BLaER1 (cell line): ENCODE measurements at regions not wholly inside any gene's neighbourhood (a gene's known extent, or its start where the extent isn't known, plus 50 kb on each side); places are given as distances from the start of the nearest gene placed in this dataset.
"Not testable (repeated sequence)": the region's sequence is repeated elsewhere in the genome, so short reads cannot be mapped to it uniquely, and the experiment has no call there.

Source experiments
- H3K27ac ChIP-seq: shearing (Covaris generic); formaldehyde crosslinking; 2 replicates; pipeline ENCODE4 v1.8.1; 2022
- H3K27me3 ChIP-seq: shearing (Covaris generic); formaldehyde crosslinking; 2 replicates; pipeline ENCODE4 v1.8.1; 2022
- H3K36me3 ChIP-seq: shearing (Covaris generic); formaldehyde crosslinking; 2 replicates; pipeline ENCODE4 v1.8.1; 2022
- H3K4me1 ChIP-seq: shearing (Covaris generic); formaldehyde crosslinking; 2 replicates; pipeline ENCODE4 v1.8.1; 2022
- H3K4me2 ChIP-seq: shearing (Covaris generic); formaldehyde crosslinking; 2 replicates; pipeline ENCODE4 v1.8.1; 2022
- H3K4me3 ChIP-seq: shearing (Covaris generic); formaldehyde crosslinking; 2 replicates; pipeline ENCODE4 v1.8.1; 2022
- H3K9ac ChIP-seq: shearing (Covaris generic); formaldehyde crosslinking; 2 replicates; pipeline ENCODE4 v1.8.1; 2022
- H3K9me3 ChIP-seq: shearing (Covaris generic); formaldehyde crosslinking; 2 replicates; pipeline ENCODE4 v1.8.1; 2022
- H4K20me1 ChIP-seq: shearing (Covaris generic); formaldehyde crosslinking; 2 replicates; pipeline ENCODE4 v1.8.1; 2022

DNA sequence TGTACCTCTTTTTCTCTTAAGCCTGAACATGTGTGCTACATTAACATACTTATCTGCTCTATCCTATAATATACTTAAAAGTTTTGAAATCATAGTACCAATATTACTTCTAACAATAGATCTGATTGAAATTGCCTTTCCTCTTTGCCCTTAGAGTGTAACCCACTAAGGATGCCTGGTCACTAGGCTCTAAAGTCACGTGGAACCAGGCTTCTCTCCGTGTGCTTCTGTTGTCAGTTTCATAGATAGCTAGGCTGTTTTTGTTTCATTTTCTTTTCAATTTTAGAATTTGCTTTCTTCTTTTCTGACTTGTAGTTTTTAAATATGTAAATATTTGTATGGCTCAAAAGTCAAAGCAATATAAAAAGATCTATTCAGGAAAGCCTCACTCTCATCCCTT lies 100.5 kb upstream of the PZP start:
- H3K4me1 ChIP-seq, H3K9ac ChIP-seq, H3K4me2 ChIP-seq, H3K4me3 ChIP-seq, H3K9me3 ChIP-seq, H4K20me1 ChIP-seq, H3K27me3 ChIP-seq, H3K27ac ChIP-seq: not testable (repeated sequence)
- H3K36me3 ChIP-seq: peaks cover 49% of the 10 kb centered on the region

DNA sequence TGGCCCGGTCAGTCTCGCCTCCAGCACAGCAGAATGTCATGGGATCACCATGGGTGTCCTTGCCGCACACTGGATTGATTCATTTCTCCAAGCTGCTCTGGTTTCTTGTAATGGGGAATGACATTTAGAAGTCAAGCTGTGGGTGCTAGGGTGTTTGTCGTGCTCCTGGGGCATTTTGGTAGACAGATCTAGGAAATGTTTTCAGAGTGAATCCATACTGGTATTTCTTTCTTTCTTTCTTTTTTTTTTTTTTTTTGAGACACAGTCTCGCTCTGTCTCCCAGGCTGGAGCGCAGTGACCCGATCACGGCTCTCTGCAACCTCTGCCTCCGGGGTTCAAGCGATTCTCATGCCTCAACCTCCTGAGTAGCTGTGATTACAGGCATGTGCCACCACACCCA lies 100.0 kb upstream of the PZP start:
- H3K4me1 ChIP-seq, H4K20me1 ChIP-seq, H3K4me3 ChIP-seq, H3K27me3 ChIP-seq, H3K9ac ChIP-seq, H3K4me2 ChIP-seq, H3K9me3 ChIP-seq, H3K27ac ChIP-seq: not testable (repeated sequence)
- H3K36me3 ChIP-seq: peaks cover 46% of the 10 kb centered on the region

DNA sequence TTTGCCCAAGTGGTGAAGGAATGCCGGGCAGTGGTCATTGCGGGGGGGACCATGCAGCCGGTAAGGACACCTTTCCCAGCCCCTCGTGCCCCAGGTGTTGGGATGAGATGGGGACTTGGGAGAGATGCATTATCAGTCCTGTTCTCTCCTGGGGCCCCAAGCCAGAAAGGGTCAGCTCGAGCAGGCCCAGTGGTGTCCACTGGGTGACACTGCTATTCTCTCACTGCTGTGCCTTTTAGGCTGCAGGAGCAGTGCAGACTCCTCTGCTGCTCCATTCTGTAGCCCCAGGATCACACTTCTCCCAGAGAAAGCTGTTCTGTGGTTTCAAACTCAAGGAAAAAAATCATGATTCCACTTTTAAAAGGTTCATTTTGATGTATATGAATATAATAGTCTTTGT lies 99.1 kb upstream of the PZP start:
- not testable (repeated sequence) for H3K9me3 ChIP-seq, H3K4me1 ChIP-seq, H3K4me2 ChIP-seq, H4K20me1 ChIP-seq, H3K4me3 ChIP-seq, H3K27ac ChIP-seq, H3K27me3 ChIP-seq, H3K9ac ChIP-seq
- H3K36me3 ChIP-seq: peaks cover 41% of the 10 kb centered on the region

DNA sequence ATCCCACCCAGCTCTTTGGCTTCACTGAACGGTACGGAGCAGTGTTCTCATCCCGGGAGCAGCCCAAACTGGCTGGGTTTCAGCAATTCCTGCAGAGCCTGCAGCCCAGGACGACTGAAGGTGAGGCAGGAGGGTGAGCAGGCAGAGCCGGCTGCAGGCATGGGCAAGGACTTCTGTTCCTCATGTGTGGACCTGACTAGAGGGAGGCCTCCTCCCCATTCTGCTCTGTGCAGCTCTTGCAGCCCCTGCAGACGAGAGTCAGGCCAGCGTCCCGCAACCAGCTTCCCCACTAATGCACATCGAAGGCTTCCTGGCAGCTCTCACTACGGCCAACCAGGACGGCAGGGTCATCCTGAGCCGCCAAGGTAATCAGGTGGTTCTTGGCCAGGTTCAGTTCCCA lies 97.8 kb upstream of the PZP start:
- H3K27ac ChIP-seq, H3K4me3 ChIP-seq, H3K4me2 ChIP-seq, H3K27me3 ChIP-seq, H3K9me3 ChIP-seq, H3K4me1 ChIP-seq, H3K9ac ChIP-seq, H4K20me1 ChIP-seq: not testable (repeated sequence)
- H3K36me3 ChIP-seq: peaks cover 30% of the 10 kb centered on the region; the same call in 1 of the 2 replicates

DNA sequence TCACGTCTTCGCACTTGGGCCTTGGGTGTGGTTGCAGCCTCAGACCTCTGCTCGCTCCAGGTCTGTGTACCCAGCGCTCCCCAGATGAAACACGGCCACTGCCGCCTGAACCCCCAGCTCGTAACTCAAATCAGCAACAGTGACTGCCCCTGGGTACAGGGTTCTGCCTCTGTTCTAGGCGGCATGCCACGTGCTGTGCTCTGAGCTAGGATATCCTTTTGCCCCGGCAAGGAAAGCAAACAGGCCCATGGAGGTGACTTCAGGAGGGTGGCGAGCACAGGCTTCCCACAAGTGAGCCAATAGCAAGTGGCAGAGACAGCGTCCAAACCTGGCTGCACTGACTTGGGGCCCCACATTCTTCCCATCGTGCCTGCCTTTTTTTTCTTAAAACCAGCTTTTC lies 96.3 kb upstream of the PZP start:
- not testable (repeated sequence) for H3K27me3 ChIP-seq, H3K4me2 ChIP-seq, H3K4me3 ChIP-seq, H3K27ac ChIP-seq, H4K20me1 ChIP-seq, H3K9me3 ChIP-seq, H3K9ac ChIP-seq, H3K4me1 ChIP-seq
- H3K36me3 ChIP-seq: peaks cover 23% of the 10 kb centered on the region; the same call in 1 of the 2 replicates

DNA sequence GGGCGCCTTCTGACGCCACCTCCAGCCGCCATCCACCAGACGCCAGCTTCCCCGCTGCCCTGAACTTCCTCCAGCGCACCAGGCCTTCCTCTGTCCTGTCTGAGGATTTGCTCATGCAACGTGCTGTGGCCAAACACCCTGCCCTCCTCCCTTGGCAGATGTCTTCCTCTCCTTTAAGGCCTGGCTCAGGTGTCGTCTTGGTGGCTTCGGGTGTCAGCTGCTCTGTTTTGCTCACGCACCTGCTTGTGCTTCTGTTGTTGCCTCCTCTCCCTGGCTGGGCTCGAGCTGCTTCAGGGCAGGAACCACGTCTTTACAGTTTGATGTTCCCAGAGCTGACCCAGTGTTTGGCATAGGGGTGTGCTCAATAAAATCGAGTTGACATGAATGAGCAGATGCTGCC lies 87.7 kb upstream of the PZP start:
- not testable (repeated sequence) for H3K9ac ChIP-seq, H3K9me3 ChIP-seq, H3K27me3 ChIP-seq, H3K27ac ChIP-seq, H3K4me2 ChIP-seq, H3K36me3 ChIP-seq, H3K4me1 ChIP-seq, H4K20me1 ChIP-seq, H3K4me3 ChIP-seq

DNA sequence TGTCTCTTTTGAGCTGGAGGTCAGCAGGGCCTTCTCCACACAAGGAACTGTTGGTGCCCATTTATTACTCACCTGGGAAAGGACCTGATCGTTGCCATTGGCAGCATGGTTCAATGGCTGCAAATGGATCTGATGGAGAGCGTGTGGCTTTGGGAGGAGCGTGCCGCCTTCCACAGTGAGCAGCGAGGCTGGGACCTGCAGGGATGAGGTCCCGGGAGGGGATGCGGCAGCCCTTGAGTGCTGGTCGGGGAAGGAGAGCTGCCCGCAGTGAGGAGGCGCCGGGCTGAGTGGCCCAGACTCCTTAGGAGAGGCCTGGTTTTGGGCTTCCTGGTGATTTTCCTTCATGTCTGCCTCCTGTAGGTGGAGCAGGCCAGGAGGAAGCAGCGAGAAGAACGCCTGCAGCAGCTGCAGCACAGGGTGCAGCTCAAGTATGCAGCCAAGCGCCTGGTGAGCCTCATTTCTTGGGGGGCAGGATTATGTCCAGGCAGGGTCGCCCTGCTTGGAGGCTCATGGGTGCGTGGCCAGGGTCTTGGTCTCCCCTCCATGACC lies 86.0 kb upstream of the PZP start:
- not testable (repeated sequence) for H3K4me2 ChIP-seq, H3K36me3 ChIP-seq, H3K27ac ChIP-seq, H3K4me1 ChIP-seq, H3K9me3 ChIP-seq, H3K4me3 ChIP-seq, H3K27me3 ChIP-seq, H4K20me1 ChIP-seq, H3K9ac ChIP-seq

DNA sequence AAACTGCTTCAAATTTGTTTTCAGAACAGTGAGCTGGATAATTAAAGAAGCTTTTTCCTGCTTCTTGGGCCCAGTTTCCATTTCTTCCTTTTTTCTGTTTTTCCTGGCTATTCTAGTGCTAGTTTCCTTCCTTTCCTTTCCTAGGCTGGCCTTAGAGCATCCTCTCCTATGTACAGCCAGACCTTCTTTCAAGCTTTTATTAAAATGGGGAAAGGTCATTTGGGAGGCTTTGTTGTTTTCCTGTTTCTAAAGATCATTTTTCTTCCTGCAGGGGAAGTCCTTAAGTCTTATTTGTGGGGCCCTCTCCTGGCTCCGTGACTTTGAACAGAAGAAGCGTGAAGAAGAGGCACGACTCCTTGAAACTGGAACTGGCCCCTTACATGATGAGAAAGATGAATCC lies 85.2 kb upstream of the PZP start:
- not testable (repeated sequence) for H3K4me3 ChIP-seq, H3K4me1 ChIP-seq, H3K4me2 ChIP-seq, H3K9me3 ChIP-seq, H3K9ac ChIP-seq, H3K27ac ChIP-seq, H3K36me3 ChIP-seq, H3K27me3 ChIP-seq, H4K20me1 ChIP-seq

DNA sequence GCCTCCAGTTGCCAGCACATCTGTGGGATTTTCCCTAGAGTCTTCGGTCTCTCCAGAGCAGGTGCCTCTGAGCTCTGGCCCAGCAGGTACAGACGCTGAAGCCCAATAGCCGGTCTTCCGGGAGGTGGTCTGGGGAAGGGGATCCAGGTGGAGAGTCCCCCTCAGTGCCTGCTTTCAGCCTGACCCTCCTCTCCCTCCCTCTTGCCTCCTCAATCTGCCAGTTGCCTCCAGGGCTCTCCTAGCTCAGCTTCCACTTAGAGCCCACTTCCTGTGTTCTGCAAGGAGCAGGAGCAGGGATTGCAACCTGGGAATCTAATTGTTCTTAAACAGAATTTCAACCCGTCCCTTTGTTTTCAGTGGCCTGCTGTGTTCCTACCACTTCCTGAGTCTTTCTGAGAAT lies 81.8 kb upstream of the PZP start:
- H3K27ac ChIP-seq, H3K9me3 ChIP-seq, H3K4me3 ChIP-seq, H3K9ac ChIP-seq, H4K20me1 ChIP-seq, H3K4me1 ChIP-seq, H3K27me3 ChIP-seq, H3K36me3 ChIP-seq: not testable (repeated sequence)
- H3K4me2 ChIP-seq: peak overlapping the region; percentile 46; the same call in 1 of the 2 replicates

DNA sequence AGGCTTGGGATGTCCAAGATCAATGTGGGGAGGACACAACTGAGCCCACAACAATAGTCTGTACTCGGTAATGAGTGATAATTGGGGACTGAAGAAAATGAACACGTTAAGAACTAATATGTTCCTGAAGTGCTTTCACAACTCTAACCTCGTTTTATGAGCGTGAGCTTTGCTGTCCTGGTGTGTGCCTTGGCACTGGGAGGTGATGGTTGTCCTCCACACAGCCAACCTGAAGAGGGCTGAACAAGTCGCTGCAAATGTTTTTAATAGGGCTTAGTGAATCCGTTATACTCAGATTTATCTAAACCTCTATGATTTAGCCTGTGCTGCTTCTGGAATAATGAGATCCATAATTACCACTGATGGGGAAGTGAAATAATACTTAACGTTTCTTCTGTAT lies 76.5 kb upstream of the PZP start:
- H3K4me1 ChIP-seq, H3K27ac ChIP-seq, H3K9ac ChIP-seq, H4K20me1 ChIP-seq, H3K36me3 ChIP-seq, H3K9me3 ChIP-seq, H3K27me3 ChIP-seq: not testable (repeated sequence)
- peak overlapping the region; percentile 82 for H3K4me2 ChIP-seq
- H3K4me3 ChIP-seq: peak overlapping the region; percentile 68

DNA sequence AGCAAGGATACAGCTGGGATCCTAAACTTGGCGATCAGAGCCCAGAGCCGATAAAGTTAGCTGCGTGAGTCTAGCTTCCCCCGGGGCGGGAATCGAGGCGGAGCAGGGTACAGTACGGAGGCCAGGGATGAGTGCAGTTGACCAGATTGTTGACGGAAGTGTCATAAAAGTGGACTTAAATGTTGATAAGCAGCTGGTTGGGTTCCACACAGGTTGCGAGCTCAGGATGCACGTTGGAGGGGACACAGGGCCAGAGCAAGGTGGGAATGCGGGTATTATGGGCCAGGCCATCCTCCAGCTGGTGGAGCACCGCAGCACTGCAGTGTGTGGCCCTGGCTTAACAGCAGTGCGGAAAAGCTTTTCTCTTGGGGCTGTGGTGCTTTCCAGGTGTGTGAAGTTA lies 76.0 kb upstream of the PZP start:
- H3K4me1 ChIP-seq, H3K36me3 ChIP-seq, H4K20me1 ChIP-seq, H3K27me3 ChIP-seq, H3K9me3 ChIP-seq: not testable (repeated sequence)
- Histone ChIP-seq H3K4me3 (peak overlapping the region; percentile 68), H3K4me2 (peak overlapping the region; percentile 82), H3K9ac (peak overlapping the region; percentile 75), H3K27ac (peak overlapping the region; percentile 76)

DNA sequence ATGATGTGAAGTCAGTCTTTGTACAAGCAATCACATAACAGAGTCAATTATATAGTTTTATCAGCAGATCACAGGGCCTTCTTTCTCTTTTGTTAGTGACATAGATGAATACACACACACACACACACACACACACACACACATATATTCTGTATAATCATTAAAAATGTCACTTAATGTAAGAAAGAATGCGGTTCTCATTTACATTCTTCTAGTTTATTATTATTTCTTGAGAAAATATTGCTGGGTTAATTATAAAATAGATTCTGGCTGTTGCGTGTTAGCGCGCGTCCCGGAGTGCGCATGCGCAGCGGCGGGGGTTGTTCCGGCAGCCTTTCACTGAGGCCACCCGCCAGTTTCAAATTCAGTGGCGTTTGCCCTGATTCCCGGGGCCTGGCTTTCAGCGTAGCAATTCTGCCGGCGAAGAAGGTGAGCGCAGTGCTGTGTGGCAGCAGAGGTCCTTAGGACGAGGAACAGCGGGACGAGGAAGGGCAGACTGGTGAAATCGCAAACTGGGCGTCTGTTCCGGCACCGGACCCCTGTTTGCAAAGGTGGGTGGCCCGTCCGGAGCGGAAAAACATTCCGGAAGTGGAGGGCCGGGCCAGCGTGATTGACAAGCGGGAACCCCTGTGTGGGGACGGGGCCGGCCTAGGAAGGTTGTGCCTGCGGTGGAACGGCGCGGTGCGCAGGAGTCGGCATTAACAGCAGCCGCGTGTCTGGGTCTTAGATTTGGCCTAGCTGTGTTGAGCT lies 75.3 kb upstream of the PZP start:
- H3K27me3 ChIP-seq, H3K9me3 ChIP-seq, H4K20me1 ChIP-seq, H3K4me1 ChIP-seq, H3K36me3 ChIP-seq: not testable (repeated sequence)
- Histone ChIP-seq H3K9ac (peak overlapping the region; percentile 75; the same call in 1 of the 2 replicates), H3K27ac (peak overlapping the region; percentile 76), H3K4me3 (peak overlapping the region; percentile 68), H3K4me2 (peak overlapping the region; percentile 69)
